Thoracic aorta (tissue), 2 donors: ENCODE measurements at regions not wholly inside any gene's neighbourhood (a gene's known extent, or its start where the extent isn't known, plus 50 kb on each side); places are given as distances from the start of the nearest gene placed in this dataset.

Experiments used
- ATAC-seq: fragments of 150-250 bp; one replicate; pipeline ENCODE4 v1.8.0; 2017; ENCODE audit warnings: low read depth; ENCODE audit not compliant: insufficient number of reproducible peaks, low FRiP score
- DNase-seq: peaks from one replicate; pipeline ENCODE4 v3.0.0-alpha.2; 2020; ENCODE audit warnings: low spot score
- H3K27ac ChIP-seq, 2 donors: fragments of 200-600 bp; sonication (generic); 1 replicate in 1 of 2; 2 replicates in 1 of 2; pipeline ENCODE4 v1.5.1; 2016; ENCODE audit warnings: mild to moderate bottlenecking in 2 of 2, moderate library complexity in 2 of 2
- H3K27me3 ChIP-seq: fragments of 200-600 bp; sonication (generic); replicated peaks from 2 replicates; pipeline ENCODE4 v1.6.0; 2016; ENCODE audit warnings: mild to moderate bottlenecking; ENCODE audit not compliant: insufficient read depth
- H3K36me3 ChIP-seq: fragments of 200-600 bp; sonication (generic); one replicate; pipeline ENCODE4 v1.5.1; 2016
- H3K4me1 ChIP-seq, 2 donors: fragments of 200-600 bp; sonication (generic); 1 replicate in 1 of 2; 2 replicates in 1 of 2; pipeline versions ENCODE4 v1.5.1 to v1.6.0; 2016; ENCODE audit warnings: low read depth in 2 of 2, mild to moderate bottlenecking in 1 of 2; ENCODE audit not compliant: control insufficient read depth in 1 of 2
- H3K4me3 ChIP-seq: fragments of 200-600 bp; sonication (generic); 2 replicates; pipeline ENCODE4 v1.5.1; 2016; ENCODE audit warnings: mild to moderate bottlenecking
- H3K9me3 ChIP-seq: fragments of 200-600 bp; sonication (generic); 2 replicates; pipeline ENCODE4 v1.5.1; 2016
- TF ChIP-seq, protein P1 (sequence below): fragments of 200-600 bp; sonication (generic); IDR thresholded peaks from one replicate; pipeline ENCODE4 v1.5.1; 2019; ENCODE audit warnings: antibody characterized with exemption

DNA sequence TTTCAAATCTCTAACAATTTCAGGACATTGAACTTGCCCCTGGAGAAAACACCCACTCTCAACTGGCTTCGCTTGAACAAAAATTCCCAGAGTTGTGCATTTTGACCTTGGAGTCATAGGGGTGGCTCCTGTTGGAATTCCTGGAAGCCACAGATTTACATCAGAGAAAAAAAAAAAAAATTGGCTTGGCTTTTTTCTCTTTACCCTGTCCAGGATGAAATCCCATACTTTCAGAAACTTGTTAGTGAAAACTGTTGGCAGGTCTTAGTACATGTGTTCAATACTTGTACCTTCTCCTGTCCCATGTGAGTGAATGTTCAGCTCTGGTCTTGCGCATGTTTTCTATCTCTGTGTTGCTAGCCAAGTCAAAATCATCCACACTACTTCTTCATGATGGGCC lies 228.8 kb downstream of the TGFB2 start:
- Histone ChIP-seq H3K4me1 (no peaks in the 10 kb centered on the region), H3K4me3 (no peak overlapping the region), H3K27me3 (no peaks in the 10 kb centered on the region), H3K9me3 (no peaks in the 10 kb centered on the region), H3K27ac (no peak overlapping the region), H3K36me3 (no peaks in the 10 kb centered on the region)
- ATAC-seq (no peak), DNase-seq (no peak)
- TF ChIP-seq, protein P1, sequence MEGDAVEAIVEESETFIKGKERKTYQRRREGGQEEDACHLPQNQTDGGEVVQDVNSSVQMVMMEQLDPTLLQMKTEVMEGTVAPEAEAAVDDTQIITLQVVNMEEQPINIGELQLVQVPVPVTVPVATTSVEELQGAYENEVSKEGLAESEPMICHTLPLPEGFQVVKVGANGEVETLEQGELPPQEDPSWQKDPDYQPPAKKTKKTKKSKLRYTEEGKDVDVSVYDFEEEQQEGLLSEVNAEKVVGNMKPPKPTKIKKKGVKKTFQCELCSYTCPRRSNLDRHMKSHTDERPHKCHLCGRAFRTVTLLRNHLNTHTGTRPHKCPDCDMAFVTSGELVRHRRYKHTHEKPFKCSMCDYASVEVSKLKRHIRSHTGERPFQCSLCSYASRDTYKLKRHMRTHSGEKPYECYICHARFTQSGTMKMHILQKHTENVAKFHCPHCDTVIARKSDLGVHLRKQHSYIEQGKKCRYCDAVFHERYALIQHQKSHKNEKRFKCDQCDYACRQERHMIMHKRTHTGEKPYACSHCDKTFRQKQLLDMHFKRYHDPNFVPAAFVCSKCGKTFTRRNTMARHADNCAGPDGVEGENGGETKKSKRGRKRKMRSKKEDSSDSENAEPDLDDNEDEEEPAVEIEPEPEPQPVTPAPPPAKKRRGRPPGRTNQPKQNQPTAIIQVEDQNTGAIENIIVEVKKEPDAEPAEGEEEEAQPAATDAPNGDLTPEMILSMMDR: no peak

DNA sequence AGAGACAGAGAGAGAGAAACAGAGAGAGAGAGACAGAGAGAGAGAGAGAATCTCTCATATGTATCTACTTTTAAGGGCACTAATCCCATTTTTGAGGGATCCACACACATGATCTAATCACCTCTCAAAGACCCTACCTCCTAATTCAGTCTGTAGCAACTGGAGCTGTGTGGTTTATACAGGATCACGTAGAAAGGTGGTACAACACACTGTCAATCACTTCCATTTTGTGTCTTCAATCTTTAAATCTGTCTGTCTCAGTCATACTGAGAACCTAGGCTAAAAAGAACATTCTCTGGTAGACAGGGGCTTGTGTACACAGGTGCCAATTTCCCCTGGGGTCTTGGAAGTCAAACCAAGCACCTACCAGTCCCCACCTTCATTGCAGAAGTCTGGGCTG lies 229.9 kb downstream of the TGFB2 start:
- no peaks in the 10 kb centered on the region for H3K9me3 ChIP-seq
- no peak overlapping the region for H3K27ac ChIP-seq
- H3K36me3 ChIP-seq: no peaks in the 10 kb centered on the region
- H3K4me1 ChIP-seq: no peaks in the 10 kb centered on the region
- ATAC-seq: no peak
- no peak overlapping the region for H3K4me3 ChIP-seq
- H3K27me3 ChIP-seq: no peaks in the 10 kb centered on the region
- DNase-seq: no peak
- TF ChIP-seq, protein P1: no peak

DNA sequence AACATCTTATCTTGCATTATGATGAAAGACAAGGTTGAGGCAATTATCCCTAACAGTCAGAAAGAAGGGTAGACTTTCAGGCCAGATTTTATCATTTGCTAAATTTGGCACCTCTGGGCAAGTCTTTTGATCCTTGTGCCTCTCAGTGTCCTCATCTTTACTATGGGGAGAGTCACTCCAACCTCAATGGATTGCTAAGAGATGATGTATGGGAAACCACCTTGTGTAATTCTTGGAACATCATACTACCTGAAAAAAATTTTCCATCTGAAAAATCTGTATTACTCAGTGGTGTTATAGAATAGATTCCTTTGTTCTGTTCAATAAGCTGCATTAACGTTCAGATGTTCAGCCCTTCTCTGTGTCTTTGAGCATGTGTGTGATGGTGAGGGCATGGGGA lies 230.7 kb downstream of the TGFB2 start:
- ATAC-seq (no peak), DNase-seq (no peak)
- Histone ChIP-seq H3K4me3 (no peak overlapping the region), H3K4me1 (no peaks in the 10 kb centered on the region), H3K36me3 (no peaks in the 10 kb centered on the region), H3K27me3 (no peaks in the 10 kb centered on the region), H3K27ac (no peak overlapping the region), H3K9me3 (no peaks in the 10 kb centered on the region)
- TF ChIP-seq, protein P1: no peak

DNA sequence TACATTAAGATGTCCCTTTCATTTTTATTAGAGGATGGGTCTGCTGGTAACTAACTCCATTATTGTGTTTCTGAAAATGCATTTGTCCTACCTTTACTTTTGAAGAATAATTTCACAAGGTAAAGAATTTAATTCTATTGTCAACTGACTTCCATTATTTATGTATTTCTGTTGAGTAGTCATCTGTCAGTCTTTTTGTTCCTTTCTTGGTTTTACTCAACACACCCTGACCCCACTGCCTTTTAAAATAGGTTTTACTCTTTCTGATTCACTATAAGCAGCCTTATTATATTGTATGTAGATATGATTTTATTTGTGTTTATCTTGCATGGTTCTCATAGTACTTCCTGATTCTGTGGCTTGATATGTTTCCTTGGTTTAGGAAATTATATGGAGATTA lies 237.5 kb downstream of the TGFB2 start:
- Histone ChIP-seq H3K4me1 (peaks cover 0 to 14% of the 10 kb centered on the region in 2 donors), H3K9me3 (no peaks in the 10 kb centered on the region), H3K27ac (no peak overlapping the region), H3K36me3 (no peaks in the 10 kb centered on the region), H3K4me3 (no peak overlapping the region), H3K27me3 (no peaks in the 10 kb centered on the region)
- DNase-seq (no peak), ATAC-seq (no peak)
- TF ChIP-seq, protein P1: no peak

DNA sequence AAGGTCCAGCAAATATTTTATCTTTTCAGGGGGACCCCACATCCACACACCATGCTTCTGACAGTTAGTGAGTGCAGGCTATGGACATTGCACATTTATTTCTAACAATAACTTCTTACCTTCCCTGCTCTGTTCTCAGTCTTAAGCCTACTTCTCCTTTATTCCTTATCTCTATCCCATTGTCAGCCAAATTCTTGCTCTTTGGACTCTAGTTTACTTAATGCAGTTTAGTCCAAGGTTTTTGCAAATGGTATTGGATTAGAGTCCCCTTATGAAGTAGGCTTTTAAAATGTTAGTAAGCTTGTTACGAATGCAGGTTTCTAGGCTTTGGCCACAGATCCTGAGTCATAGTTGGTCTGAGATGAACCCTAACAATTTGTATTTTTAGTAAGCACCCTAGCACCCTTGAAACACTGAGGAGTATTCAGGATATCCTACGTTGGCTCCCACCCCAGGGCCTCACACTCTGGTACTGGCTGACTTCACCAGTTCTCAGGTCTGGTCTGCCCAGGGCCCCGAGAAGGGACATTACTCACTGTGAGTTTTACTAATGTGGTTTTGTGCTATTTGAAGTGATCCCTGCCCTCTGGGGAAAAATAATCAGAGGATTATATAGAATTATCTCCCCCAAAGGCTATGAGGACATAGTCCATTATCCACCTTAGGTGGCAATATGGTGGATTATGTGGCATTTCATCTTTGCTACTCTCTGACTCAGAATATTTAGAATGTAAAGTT lies 239.5 kb downstream of the TGFB2 start:
- H3K27me3 ChIP-seq: no peaks in the 10 kb centered on the region
- ATAC-seq (no peak), DNase-seq (no peak)
- TF ChIP-seq, protein P1: no peak
- no peak overlapping the region for H3K4me3 ChIP-seq
- H3K36me3 ChIP-seq: no peaks in the 10 kb centered on the region
- H3K27ac ChIP-seq: no peak overlapping the region
- no peaks in the 10 kb centered on the region for H3K9me3 ChIP-seq
- H3K4me1 ChIP-seq: peaks cover 0 to 14% of the 10 kb centered on the region in 2 donors
